Common myeloid progenitor, CD34-positive (primary cell): ENCODE measurements at regions not wholly inside any gene's neighbourhood (a gene's known extent, or its start where the extent isn't known, plus 50 kb on each side); places are given as distances from the start of the nearest gene placed in this dataset.

Source experiments
- CTCF ChIA-PET: fragments of 350-600 bp; sonication (Branson Sonifier 250); formaldehyde crosslinking; loops from one replicate; lab custom pipeline; 2021; ENCODE audit warnings: antibody characterized with exemption; lab: Charles Lee
- POLR2A ChIA-PET: fragments of 350-600 bp; sonication (Branson Sonifier 250); formaldehyde crosslinking; loops from one replicate; lab custom pipeline; 2021; ENCODE audit warnings: antibody characterized with exemption; lab: Charles Lee
- DNase-seq, 3 donors: peaks; one replicate each; pipeline versions ENCODE4 v3.0.0 to v3.0.0-alpha.2; 2013
- H3K27ac ChIP-seq, 2 experiments: 1 replicate in 1 of 2; 2 replicates in 1 of 2; pipeline ENCODE4 v1.7.0; 2013; ENCODE audit warnings: inconsistent platforms in 2 of 2, low read length in 2 of 2, mild to moderate bottlenecking in 2 of 2, low read depth in 1 of 2, moderate library complexity in 1 of 2; ENCODE audit not compliant: severe bottlenecking in 2 of 2, insufficient read depth in 1 of 2, poor library complexity in 1 of 2
- H3K27me3 ChIP-seq, 5 experiments: replicated peaks in 2 of 5; 1 replicate in 3 of 5; 2 replicates in 2 of 5; pipeline versions ENCODE4 v1.6.1 to v1.7.0; 2013; ENCODE audit warnings: low read length in 4 of 5, mild to moderate bottlenecking in 2 of 5, moderate library complexity in 2 of 5, inconsistent platforms in 1 of 5; ENCODE audit not compliant: insufficient read depth in 5 of 5, control insufficient read depth in 4 of 5
- H3K36me3 ChIP-seq, 4 experiments: 1 replicate in 2 of 4; 2 replicates in 2 of 4; pipeline versions ENCODE4 v1.6.1 to v1.7.0; 2013; ENCODE audit warnings: low read length in 3 of 4, control low read depth in 1 of 4, mild to moderate bottlenecking in 1 of 4; ENCODE audit not compliant: control insufficient read depth in 4 of 4, insufficient read depth in 4 of 4
- H3K4me1 ChIP-seq, 4 experiments: 1 replicate in 3 of 4; 2 replicates in 1 of 4; pipeline versions ENCODE4 v1.6.1 to v1.7.1; 2013; ENCODE audit warnings: low read length in 3 of 4, mild to moderate bottlenecking in 3 of 4, control low read depth in 1 of 4, inconsistent platforms in 1 of 4, moderate library complexity in 1 of 4; ENCODE audit not compliant: control insufficient read depth in 4 of 4, insufficient read depth in 4 of 4; ENCODE audit errors: control extremely low read depth in 1 of 4
- H3K4me3 ChIP-seq, 7 experiments: 1 replicate in 4 of 7; 2 replicates in 3 of 7; pipeline versions ENCODE4 v1.5.1 to v1.7.0; 2013; ENCODE audit warnings: mild to moderate bottlenecking in 7 of 7, low read length in 6 of 7, moderate library complexity in 6 of 7, inconsistent platforms in 2 of 7, low read depth in 2 of 7, control low read depth in 1 of 7; ENCODE audit not compliant: insufficient read depth in 4 of 7, control insufficient read depth in 1 of 7; ENCODE audit errors: extremely low read depth in 1 of 7
- H3K9me3 ChIP-seq, 5 experiments: 1 replicate in 4 of 5; 2 replicates in 1 of 5; pipeline versions ENCODE4 v1.6.1 to v1.7.1; 2013; ENCODE audit warnings: low read length in 4 of 5, mild to moderate bottlenecking in 2 of 5, inconsistent platforms in 1 of 5, low read depth in 1 of 5, moderate library complexity in 1 of 5; ENCODE audit not compliant: control insufficient read depth in 4 of 5, insufficient read depth in 2 of 5; ENCODE audit errors: control extremely low read depth in 1 of 5
- WGBS: methylation state at CpG from one replicate; pipeline ENCODE4 v1.1.5; 2013; ENCODE audit not compliant: insufficient coverage; 5-methylcytosine and 5-hydroxymethylcytosine counted together

- no peaks in the 10 kb centered on the region for H3K36me3 ChIP-seq
- ChIA-PET POLR2A (no interaction called here), CTCF (interaction anchor here (1.1 kb wide), 1 partner anchor 15 kb away, joined by 3 read pairs; no protein-coding TSS in a partner anchor)
- H3K27ac ChIP-seq, result no peak overlapping the region
- 100% methylated on average over 2 of the region's 2 CpGs for WGBS
- peaks cover 0 to 10% (median 0%) of the 10 kb centered on the region in 5 experiments for H3K27me3 ChIP-seq
- H3K4me3 ChIP-seq, result no peak overlapping the region
- peaks cover 0 to 6% (median 0%) of the 10 kb centered on the region in 4 experiments for H3K4me1 ChIP-seq
- DNase-seq, result peak; percentile 34 to 81 (median 81)
- H3K9me3 ChIP-seq, result peaks cover 0 to 8% (median 4%) of the 10 kb centered on the region in 5 experiments
Measured at GRCh38 chr5:158382473-158382872, 523.5 kb upstream of the CLINT1 start.

- no peak overlapping the region for H3K4me3 ChIP-seq
- POLR2A ChIA-PET, result no interaction called here
- no peak for DNase-seq
- peaks cover 0 to 10% (median 0%) of the 10 kb centered on the region in 5 experiments for H3K27me3 ChIP-seq
- H3K9me3 ChIP-seq, result peaks cover 0 to 8% (median 4%) of the 10 kb centered on the region in 5 experiments
- no peak overlapping the region for H3K27ac ChIP-seq
- peaks cover 0 to 6% (median 0%) of the 10 kb centered on the region in 4 experiments for H3K4me1 ChIP-seq
- CTCF ChIA-PET, result no interaction called here
- H3K36me3 ChIP-seq, result no peaks in the 10 kb centered on the region
- 98% methylated on average over 4 of the region's 4 CpGs for WGBS
Measured at GRCh38 chr5:158381614-158382160, 522.7 kb upstream of the CLINT1 start.

- Histone ChIP-seq H3K27ac (no peak overlapping the region), H3K4me1 (peaks cover 0 to 6% (median 0%) of the 10 kb centered on the region in 4 experiments), H3K9me3 (peaks cover 0 to 8% (median 4%) of the 10 kb centered on the region in 5 experiments), H3K4me3 (no peak overlapping the region), H3K27me3 (peaks cover 0 to 10% (median 0%) of the 10 kb centered on the region in 5 experiments), H3K36me3 (no peaks in the 10 kb centered on the region)
- ChIA-PET CTCF (no interaction called here), POLR2A (no interaction called here)
- DNase-seq, result no peak
- 95% methylated on average over 3 of the region's 5 CpGs for WGBS
Measured at GRCh38 chr5:158380661-158381060, 521.7 kb upstream of the CLINT1 start.

GRCh38 chr5:158378931-158379330, 520.0 kb upstream of the CLINT1 start:
- Histone ChIP-seq H3K27me3 (peaks cover 0 to 10% (median 0%) of the 10 kb centered on the region in 5 experiments), H3K36me3 (no peaks in the 10 kb centered on the region), H3K4me3 (no peak overlapping the region), H3K4me1 (peaks cover 4 to 16% (median 8%) of the 10 kb centered on the region in 4 experiments), H3K27ac (no peak overlapping the region), H3K9me3 (peaks cover 0 to 3% (median 0%) of the 10 kb centered on the region in 5 experiments)
- DNase-seq, result no peak
- WGBS, result 100% methylated on average over 1 of the region's 4 CpGs
- CTCF ChIA-PET, result interaction anchor here (0.9 kb wide), 1 partner anchor 21 kb away, joined by 3 read pairs; no protein-coding TSS in a partner anchor
- POLR2A ChIA-PET, result no interaction called here

GRCh38 chr5:158376679-158377078, 517.7 kb upstream of the CLINT1 start:
- peaks cover 0 to 5% (median 0%) of the 10 kb centered on the region in 5 experiments for H3K9me3 ChIP-seq
- peak in 1 of 3 donors; percentile 12 for DNase-seq

GRCh38 chr5:158375531-158375930, 516.6 kb upstream of the CLINT1 start:
- ChIA-PET POLR2A (no interaction called here), CTCF (no interaction called here)
- peak in 1 of 3 donors; percentile 8 for DNase-seq
- no peaks in the 10 kb centered on the region for H3K36me3 ChIP-seq
- 76% methylated on average over 3 of the region's 3 CpGs for WGBS
- peaks cover 0 to 5% (median 0%) of the 10 kb centered on the region in 5 experiments for H3K9me3 ChIP-seq
- no peak overlapping the region for H3K27ac ChIP-seq
- H3K4me1 ChIP-seq, result peaks cover 6 to 18% (median 12%) of the 10 kb centered on the region in 4 experiments
- H3K4me3 ChIP-seq, result no peak overlapping the region
- peaks cover 0 to 7% (median 2%) of the 10 kb centered on the region in 5 experiments for H3K27me3 ChIP-seq

More at GRCh38 chr5:158376679-158377078, 517.7 kb upstream of the CLINT1 start:
- H3K4me3 ChIP-seq, result no peak overlapping the region
- H3K4me1 ChIP-seq, result peaks cover 6 to 18% (median 12%) of the 10 kb centered on the region in 4 experiments
- no peak overlapping the region for H3K27ac ChIP-seq
- CTCF ChIA-PET, result no interaction called here
- H3K36me3 ChIP-seq, result no peaks in the 10 kb centered on the region
- peaks cover 0 to 7% (median 0%) of the 10 kb centered on the region in 5 experiments for H3K27me3 ChIP-seq
- POLR2A ChIA-PET, result no interaction called here
